VCaP (cell line): ENCODE measurements at regions not wholly inside any gene's neighbourhood (a gene's known extent, or its start where the extent isn't known, plus 50 kb on each side); places are given as distances from the start of the nearest gene placed in this dataset.

ENCODE experiments used
- H3K27ac ChIP-seq: fragments of 450-650 bp; 2 replicates; pipeline ENCODE4 v1.5.1; 2017
- CTCF ChIP-seq: fragments of 450-650 bp; conservative IDR thresholded peaks from 2 replicates; pipeline ENCODE4 v1.5.1; 2017; ENCODE audit warnings: mild to moderate bottlenecking, moderate library complexity

GRCh38 chr9:90285946-90286345 lies 356.7 kb downstream of the DIRAS2 start:
- H3K27ac ChIP-seq: no peak overlapping the region
- TF ChIP-seq CTCF: no peak

GRCh38 chr9:90287567-90288274 lies 354.9 kb downstream of the DIRAS2 start:
- no peak for TF ChIP-seq CTCF
- H3K27ac ChIP-seq: no peak overlapping the region

GRCh38 chr9:90288275-90288639 lies 354.4 kb downstream of the DIRAS2 start:
- TF ChIP-seq CTCF: no peak
- H3K27ac ChIP-seq: no peak overlapping the region

- H3K27ac ChIP-seq: no peak overlapping the region
- no peak for TF ChIP-seq CTCF
Measured at GRCh38 chr9:90290716-90291485, 351.7 kb downstream of the DIRAS2 start.

- H3K27ac ChIP-seq: no peak overlapping the region
- no peak for TF ChIP-seq CTCF
Measured at GRCh38 chr9:90296539-90296938, 346.1 kb downstream of the DIRAS2 start.

- H3K27ac ChIP-seq: no peak overlapping the region
- TF ChIP-seq CTCF: no peak
Measured at GRCh38 chr9:90299968-90300367, 342.7 kb downstream of the DIRAS2 start.

GRCh38 chr9:90300611-90301276 lies 341.9 kb downstream of the DIRAS2 start:
- H3K27ac ChIP-seq: no peak overlapping the region
- TF ChIP-seq CTCF: no peak
